Liver (tissue), 8 donors: ENCODE measurements at regions not wholly inside any gene's neighbourhood (a gene's known extent, or its start where the extent isn't known, plus 50 kb on each side); places are given as distances from the start of the nearest gene placed in this dataset.

Experiments
- DNase-seq: peaks from one replicate; pipeline ENCODE4 v3.0.0-alpha.2; 2017; ENCODE audit warnings: low spot score
- H3K27ac ChIP-seq, 2 donors: one replicate each; pipeline ENCODE4 v1.7.0; 2013; ENCODE audit warnings: inconsistent platforms in 2 of 2, low read length in 2 of 2, control low read depth in 1 of 2, low read depth in 1 of 2, mild to moderate bottlenecking in 1 of 2
- H3K27me3 ChIP-seq, 4 donors: one replicate each; pipeline versions ENCODE4 v1.6.1 to v1.7.0; 2013; ENCODE audit warnings: low read length in 3 of 4, inconsistent platforms in 1 of 4, mild to moderate bottlenecking in 1 of 4, moderate library complexity in 1 of 4; ENCODE audit not compliant: control insufficient read depth in 4 of 4, insufficient read depth in 4 of 4
- H3K36me3 ChIP-seq, 4 donors: one replicate each; pipeline versions ENCODE4 v1.6.1 to v1.7.0; 2013; ENCODE audit warnings: low read length in 3 of 4, mild to moderate bottlenecking in 3 of 4, low read depth in 1 of 4, moderate library complexity in 1 of 4; ENCODE audit not compliant: control insufficient read depth in 4 of 4, insufficient read depth in 3 of 4
- H3K4me1 ChIP-seq, 4 donors: one replicate each; pipeline versions ENCODE4 v1.6.1 to v1.7.0; 2013; ENCODE audit warnings: low read length in 3 of 4, mild to moderate bottlenecking in 3 of 4, moderate library complexity in 1 of 4; ENCODE audit not compliant: control insufficient read depth in 4 of 4, insufficient read depth in 4 of 4
- H3K4me3 ChIP-seq, 3 donors: one replicate each; pipeline versions ENCODE4 v1.6.1 to v1.7.0; 2013; ENCODE audit warnings: low read length in 3 of 3, control low read depth in 1 of 3, low read depth in 1 of 3, mild to moderate bottlenecking in 1 of 3
- H3K9ac ChIP-seq, 2 donors: one replicate each; pipeline ENCODE4 v1.7.0; 2013; ENCODE audit warnings: low read length in 2 of 2, mild to moderate bottlenecking in 2 of 2, moderate library complexity in 2 of 2, control low read depth in 1 of 2, low read depth in 1 of 2
- H3K9me3 ChIP-seq, 4 donors: one replicate each; pipeline versions ENCODE4 v1.6.1 to v1.7.0; 2013; ENCODE audit warnings: low read length in 3 of 4; ENCODE audit not compliant: control insufficient read depth in 4 of 4
- ATF3 ChIP-seq: IDR thresholded peaks from 2 replicates; pipeline ENCODE4 v1.6.1; 2016; ENCODE audit warnings: antibody characterized with exemption
- CTCF ChIP-seq: fragments of 150-350 bp; IDR thresholded peaks from 2 replicates; pipeline ENCODE4 v1.5.1; 2017; ENCODE audit warnings: improper control_type of control experiment, low read depth, low read length; ENCODE audit not compliant: missing input control
- EGR1 ChIP-seq, 2 donors: IDR thresholded peaks; 2 replicates each; pipeline ENCODE4 v1.6.1; 2016 to 2018; ENCODE audit warnings: antibody characterized with exemption in 2 of 2, low read depth in 2 of 2
- FOXA1 ChIP-seq: IDR thresholded peaks from 2 replicates; pipeline ENCODE4 v1.6.1; 2016; ENCODE audit warnings: antibody characterized with exemption
- FOXA2 ChIP-seq: IDR thresholded peaks from 2 replicates; pipeline ENCODE4 v1.6.1; 2016; ENCODE audit warnings: antibody characterized with exemption
- GABPA ChIP-seq, 2 donors: IDR thresholded peaks in 1 of 2; conservative IDR thresholded peaks in 1 of 2; 2 replicates each; pipeline ENCODE4 v1.6.1; 2016; ENCODE audit warnings: antibody characterized with exemption in 2 of 2, mild to moderate bottlenecking in 1 of 2, moderate library complexity in 1 of 2
- HNF4A ChIP-seq, 2 donors: conservative IDR thresholded peaks; 2 replicates each; pipeline ENCODE4 v1.6.1; 2016; ENCODE audit warnings: antibody characterized with exemption in 2 of 2, mild to moderate bottlenecking in 2 of 2
- HNF4G ChIP-seq: IDR thresholded peaks from 2 replicates; pipeline ENCODE4 v1.6.1; 2016; ENCODE audit warnings: antibody characterized with exemption
- MAX ChIP-seq: IDR thresholded peaks from 2 replicates; pipeline ENCODE4 v1.6.1; 2016; ENCODE audit warnings: antibody characterized with exemption
- RAD21 ChIP-seq, 2 donors: IDR thresholded peaks; 2 replicates each; pipeline ENCODE4 v1.6.1; 2016; ENCODE audit warnings: antibody characterized with exemption in 2 of 2, mild to moderate bottlenecking in 2 of 2
- REST ChIP-seq: IDR thresholded peaks from 2 replicates; pipeline ENCODE4 v1.6.1; 2016; ENCODE audit warnings: antibody characterized with exemption, mild to moderate bottlenecking
- RXRA ChIP-seq, 2 donors: IDR thresholded peaks; 2 replicates each; pipeline ENCODE4 v1.6.1; 2017 to 2018; ENCODE audit warnings: antibody characterized with exemption in 2 of 2, mild to moderate bottlenecking in 1 of 2
- SP1 ChIP-seq: IDR thresholded peaks from 2 replicates; pipeline ENCODE4 v1.6.1; 2018; ENCODE audit warnings: antibody characterized with exemption, mild to moderate bottlenecking
- TAF1 ChIP-seq: conservative IDR thresholded peaks from 2 replicates; pipeline ENCODE4 v1.6.1; 2016; ENCODE audit warnings: antibody characterized with exemption, mild to moderate bottlenecking
- YY1 ChIP-seq: IDR thresholded peaks from 2 replicates; pipeline ENCODE4 v1.6.1; 2016; ENCODE audit warnings: antibody characterized with exemption, mild to moderate bottlenecking
- ZBTB33 ChIP-seq: IDR thresholded peaks from 2 replicates; pipeline ENCODE4 v1.6.1; 2016; ENCODE audit warnings: antibody characterized with exemption
- WGBS: extraction: QIAGEN DNeasy Blood & Tissue Kit; methylation state at CpG from one replicate; pipeline ENCODE4 v1.1.7; 2013; 5-methylcytosine and 5-hydroxymethylcytosine counted together
- donor health status: healthy.
- donor health status: healthy.
- donor health status: healthy.
- donor health status: healthy.
- donor health status: healthy.

- no peak for TF ChIP-seq CTCF
- TF ChIP-seq ZBTB33: no peak
- TF ChIP-seq HNF4G: no peak
- no peak for TF ChIP-seq GABPA (IDR thresholded peaks at IDR 0.05 in 1 of 2, conservative IDR thresholded peaks at IDR 0.05 in 1 of 2)
- no peak for TF ChIP-seq EGR1 (IDR thresholded peaks at IDR 0.05; ENCODE audit: low read depth in 2 of 2)
- TF ChIP-seq RAD21 (IDR thresholded peaks at IDR 0.05): no peak
- no peak for TF ChIP-seq REST
- no peak for TF ChIP-seq FOXA1
- TF ChIP-seq HNF4A (conservative IDR thresholded peaks at IDR 0.05): no peak
- no peak for TF ChIP-seq FOXA2
- no peak for TF ChIP-seq RXRA (IDR thresholded peaks at IDR 0.05)
- TF ChIP-seq YY1: no peak
- TF ChIP-seq TAF1: no peak
- no peak for TF ChIP-seq MAX
- TF ChIP-seq ATF3: no peak
- TF ChIP-seq SP1: no peak
- 81% methylated on average over 2 of the region's 2 CpGs for WGBS
- Histone ChIP-seq H3K9me3 (no peaks in the 10 kb centered on the region), H3K9ac (no peak overlapping the region), H3K4me3 (no peak overlapping the region), H3K27ac (no peak overlapping the region), H3K36me3 (no peaks in the 10 kb centered on the region), H3K4me1 (no peaks in the 10 kb centered on the region), H3K27me3 (peaks cover 0 to 3% (median 0%) of the 10 kb centered on the region in 4 donors)
- no peak for DNase-seq
These were observed 540.5 kb downstream of the CD83 start for GRCh38 chr6:14658030-14658429.
